GM21786 (cell line): ENCODE measurements at regions not wholly inside any gene's neighbourhood (a gene's known extent, or its start where the extent isn't known, plus 50 kb on each side); places are given as distances from the start of the nearest gene placed in this dataset.
"Not testable (repeated sequence)": the region's sequence is repeated elsewhere in the genome, so short reads cannot be mapped to it uniquely, and the experiment has no call there.

Source experiments
- ATAC-seq: cut with Tn5 transposase; IDR thresholded peaks from one replicate; pipeline ENCODE4 v1.9.1; 2021; ENCODE audit not compliant: unreplicated experiment

- no peak for ATAC-seq
Measured at GRCh38 chr18:70705831-70706416, 417.1 kb downstream of the SOCS6 start.

DNA sequence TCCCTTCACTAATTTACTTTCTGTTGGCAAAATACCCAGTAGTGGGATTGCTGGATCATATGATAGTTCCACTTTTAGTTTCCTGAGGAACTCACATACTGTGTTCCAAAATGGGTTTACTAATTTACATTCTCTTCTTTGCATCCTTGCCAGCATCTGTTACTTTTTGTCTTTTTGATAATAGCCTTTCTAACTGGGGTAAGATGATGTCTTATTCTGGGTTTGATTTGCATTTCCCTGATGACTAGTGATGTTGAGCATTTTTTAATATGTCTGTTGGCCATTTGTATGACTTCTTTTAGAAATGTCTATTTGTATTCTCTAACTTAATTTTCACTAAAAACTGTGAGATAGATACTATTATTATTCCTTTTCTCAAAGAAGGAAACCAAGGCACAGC, 411.7 kb downstream of the SOCS6 start:
- no peak for ATAC-seq

- no peak for ATAC-seq
Measured at GRCh38 chr18:70698574-70698973, 409.7 kb downstream of the SOCS6 start.

DNA sequence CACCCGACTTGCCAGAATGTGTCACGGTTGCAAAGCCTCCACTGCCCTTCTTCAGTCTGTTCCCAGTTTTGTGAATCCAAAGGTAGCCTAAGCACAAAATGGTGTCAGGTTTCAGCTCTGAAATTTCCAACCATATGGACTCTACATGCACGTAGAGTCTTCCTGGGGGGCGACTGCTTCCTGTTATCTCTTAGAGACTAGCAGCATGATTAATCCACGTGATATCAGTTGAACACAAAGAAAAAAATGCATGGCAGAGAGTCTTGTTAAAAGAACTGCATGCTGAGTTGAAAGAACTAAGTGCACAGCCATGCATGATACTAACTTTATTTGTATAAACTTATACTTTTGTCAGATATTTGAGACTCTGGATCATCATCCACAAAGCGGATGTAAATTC, 404.4 kb downstream of the SOCS6 start:
- no peak for ATAC-seq

DNA sequence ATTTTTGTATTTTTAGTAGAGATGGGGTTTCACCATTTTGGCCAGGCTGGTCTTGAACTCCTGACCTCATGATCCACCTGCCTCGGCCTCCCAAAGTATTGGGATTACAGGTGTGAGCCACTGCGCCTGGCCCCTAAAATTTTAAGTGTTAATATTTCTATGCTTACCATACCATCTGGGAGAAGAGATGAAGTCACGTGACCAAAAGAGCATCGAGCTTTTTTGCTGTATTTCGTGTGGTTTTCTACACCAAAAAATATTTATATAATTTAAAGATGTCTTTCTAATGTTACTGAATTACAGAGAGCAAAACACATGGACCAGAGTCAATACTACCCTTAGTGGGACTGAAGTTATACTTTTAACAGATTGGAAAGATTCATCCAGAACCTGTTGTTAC, 400.9 kb downstream of the SOCS6 start:
- not testable (repeated sequence) for ATAC-seq

DNA sequence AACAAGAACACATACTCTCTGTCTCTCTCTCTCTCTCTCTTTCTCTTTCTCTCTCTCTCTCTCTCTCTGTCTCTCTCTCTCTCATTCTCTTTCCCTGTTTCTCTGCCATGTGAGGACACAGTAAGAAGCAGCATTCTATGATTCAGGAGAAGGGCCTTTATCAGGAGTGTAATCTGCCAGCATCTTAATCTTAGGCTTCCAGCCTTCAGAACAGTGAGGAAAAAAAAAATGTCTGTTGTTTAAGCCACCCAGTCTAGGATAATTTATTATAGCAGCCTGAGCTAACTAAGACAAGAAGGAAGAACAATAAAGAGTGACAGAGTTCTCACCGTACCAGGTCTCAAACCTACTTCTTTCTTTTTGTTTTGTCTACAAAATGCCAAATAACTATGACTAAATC, 399.4 kb downstream of the SOCS6 start:
- ATAC-seq = no peak

DNA sequence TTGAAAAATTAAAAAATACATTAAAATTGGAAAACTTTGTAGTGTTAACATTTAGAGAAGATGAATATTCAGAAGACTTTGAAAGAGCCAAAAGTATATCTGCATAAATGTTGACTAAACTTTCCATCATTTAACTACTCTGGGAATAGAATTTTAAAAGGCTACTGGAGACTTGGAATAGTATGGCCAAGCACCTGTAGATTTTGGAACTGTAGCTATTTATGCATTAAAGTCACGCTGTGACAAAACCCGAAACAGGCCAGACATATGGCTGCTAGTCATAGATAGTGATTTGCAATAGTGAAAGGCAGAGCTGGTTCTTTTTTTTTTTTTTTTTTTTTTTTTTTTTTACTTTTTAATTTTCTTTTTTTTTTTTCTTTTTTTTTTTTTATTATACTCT, 396.0 kb downstream of the SOCS6 start:
- no peak for ATAC-seq

GRCh38 chr18:70683263-70683662, 394.4 kb downstream of the SOCS6 start:
- no peak for ATAC-seq

DNA sequence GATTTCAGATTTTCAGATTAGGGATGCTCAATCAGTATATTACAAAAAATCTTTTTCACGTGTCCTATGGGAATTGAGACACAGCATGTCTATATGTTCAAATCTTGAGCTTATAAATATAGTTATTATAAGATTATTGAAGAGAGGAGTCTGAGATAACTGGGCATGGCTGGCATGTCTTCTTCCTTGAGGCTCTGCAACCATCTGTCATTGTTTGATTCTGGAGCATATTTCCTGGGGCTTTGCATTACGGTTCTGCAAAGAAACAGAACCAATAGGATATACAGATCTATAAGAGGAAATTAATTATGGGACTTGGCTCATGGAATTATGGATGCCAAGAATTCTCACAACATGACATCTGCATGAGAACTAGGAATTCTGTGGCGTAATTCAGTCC, 386.1 kb downstream of the SOCS6 start:
- no peak for ATAC-seq

DNA sequence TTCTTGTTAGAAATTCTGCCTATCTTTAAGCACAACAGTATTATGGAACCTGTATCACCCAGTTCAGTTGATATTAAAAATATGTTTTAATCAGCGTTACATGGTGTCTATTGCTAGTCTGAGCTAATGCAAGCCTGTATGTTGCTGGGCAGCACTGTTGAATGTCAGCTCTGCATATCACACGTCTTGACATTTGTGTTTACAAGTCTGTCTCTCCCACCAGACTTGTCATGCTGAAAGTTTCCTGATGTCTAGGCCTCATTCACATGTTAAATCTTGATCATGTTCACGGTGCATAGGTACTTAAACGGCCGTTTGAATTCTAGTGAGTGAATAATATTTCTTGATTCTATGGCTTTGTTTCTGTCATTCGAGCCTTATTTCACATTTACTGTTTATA, 385.0 kb downstream of the SOCS6 start:
- ATAC-seq = no peak

DNA sequence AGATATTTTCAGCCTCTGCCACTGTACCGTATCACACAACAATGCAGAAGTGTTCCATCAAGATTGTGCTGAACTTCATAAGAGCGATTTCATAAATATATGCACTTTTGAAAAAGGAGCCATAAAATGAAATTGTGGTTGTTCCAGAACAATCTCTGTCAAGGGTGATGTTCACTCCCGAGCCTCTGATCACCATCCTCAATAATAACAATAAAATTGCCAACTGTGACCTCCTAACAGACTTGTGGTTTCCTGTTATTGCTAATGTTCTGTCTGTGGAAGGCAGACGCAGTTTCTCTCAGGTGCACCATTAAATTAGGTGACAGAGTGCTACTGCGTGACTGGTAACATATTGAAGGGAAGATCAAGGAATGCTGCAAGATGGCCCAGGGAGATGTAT, 383.7 kb downstream of the SOCS6 start:
- ATAC-seq = no peak

DNA sequence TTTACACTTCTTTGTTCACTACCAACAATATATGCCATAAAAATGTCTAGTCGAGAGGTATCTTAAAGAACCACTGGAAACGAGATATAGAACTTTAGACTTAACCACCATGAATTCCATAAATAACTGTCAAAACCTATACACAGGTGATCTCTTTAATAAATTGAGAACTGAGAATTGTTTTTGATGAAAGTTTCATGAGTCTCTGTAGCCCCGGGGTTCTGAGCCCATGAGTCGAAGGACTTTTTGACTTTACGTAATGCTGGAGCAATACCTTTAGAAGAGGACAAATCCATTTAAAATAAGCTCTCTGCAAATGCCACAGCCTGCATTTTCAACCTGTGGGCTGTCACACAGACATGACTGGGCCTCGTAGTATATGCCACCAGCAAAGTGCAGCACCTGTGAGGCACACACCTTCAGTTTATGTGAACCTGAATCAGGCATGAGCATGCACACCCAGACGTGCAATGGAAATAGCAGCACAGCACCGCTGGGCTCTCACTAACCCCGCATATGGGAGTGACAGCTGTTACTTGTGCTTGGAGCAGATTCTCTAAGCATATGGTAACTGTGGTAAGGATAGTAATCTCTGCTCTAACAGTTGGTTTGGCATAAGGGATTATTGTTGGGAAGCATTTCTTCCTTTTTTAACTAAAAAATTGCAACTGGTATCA, 383.2 kb downstream of the SOCS6 start:
- ATAC-seq = no peak

- no peak for ATAC-seq
Measured at GRCh38 chr18:70666936-70667335, 378.1 kb downstream of the SOCS6 start.

- ATAC-seq = no peak
Measured at GRCh38 chr18:70663141-70663540, 374.3 kb downstream of the SOCS6 start.

- no peak for ATAC-seq
Measured at GRCh38 chr18:70662588-70662987, 373.7 kb downstream of the SOCS6 start.

GRCh38 chr18:70659036-70659925, 370.4 kb downstream of the SOCS6 start:
- ATAC-seq = no peak

- no peak for ATAC-seq
Measured at GRCh38 chr18:70653671-70654070, 364.8 kb downstream of the SOCS6 start.

DNA sequence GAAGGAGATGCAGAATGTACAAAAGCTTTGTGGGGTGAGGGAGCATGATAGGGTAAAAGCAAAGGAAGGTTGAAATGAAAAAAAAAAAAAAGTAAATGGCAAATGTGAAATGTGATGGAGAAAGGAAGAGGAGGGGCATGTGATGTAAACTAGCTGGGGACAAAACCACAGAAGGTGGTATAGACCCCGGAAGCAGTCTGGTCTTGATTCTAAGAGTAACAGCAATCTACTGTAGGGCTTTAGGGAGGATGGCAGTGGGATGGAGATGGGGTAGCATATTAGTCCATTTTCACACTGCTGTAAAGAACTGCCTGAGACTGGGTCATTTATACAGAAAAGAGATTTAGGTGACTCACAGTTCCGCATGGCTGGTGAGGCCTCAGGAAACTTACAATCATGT, 362.0 kb downstream of the SOCS6 start:
- no peak for ATAC-seq

DNA sequence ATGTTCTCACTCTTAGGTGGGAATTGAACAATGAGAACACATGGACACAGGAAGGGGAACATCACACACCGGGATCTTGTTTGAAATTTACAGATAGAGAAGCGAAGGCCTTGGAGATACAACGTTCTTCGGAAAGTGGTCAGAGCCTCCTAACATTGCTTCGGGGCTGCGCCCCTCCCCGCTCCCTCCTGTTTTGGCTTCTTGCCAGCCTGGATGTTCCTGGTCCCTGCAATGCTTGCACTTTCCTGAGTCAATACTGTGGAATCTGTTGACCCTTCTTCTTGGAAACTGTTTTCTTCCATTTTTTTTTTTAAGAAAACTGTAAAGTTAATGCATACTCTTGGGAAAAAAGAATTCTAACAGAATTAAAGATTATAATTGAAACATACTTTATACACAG, 360.8 kb downstream of the SOCS6 start:
- ATAC-seq = no peak

DNA sequence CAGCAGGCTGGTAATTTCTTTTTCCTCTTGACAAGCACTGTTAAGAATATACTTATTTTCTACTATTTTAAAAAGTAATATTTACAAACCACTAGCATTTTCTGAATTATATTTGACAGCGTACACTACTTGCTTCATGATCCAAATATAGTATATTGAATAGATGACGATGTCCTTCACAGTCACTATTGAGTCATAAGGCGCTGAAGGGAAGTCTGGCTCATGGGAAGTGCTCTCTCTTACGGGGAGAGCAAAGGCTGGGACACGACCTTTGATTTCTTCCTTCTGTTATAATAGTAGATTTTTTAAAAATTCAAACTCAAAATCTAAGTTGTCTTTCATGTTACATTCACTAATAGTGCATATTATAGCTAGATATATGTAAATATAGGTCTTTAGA, 357.1 kb downstream of the SOCS6 start:
- no peak for ATAC-seq

GRCh38 chr18:70643812-70644211, 355.0 kb downstream of the SOCS6 start:
- ATAC-seq = no peak

- ATAC-seq = no peak
Measured at GRCh38 chr18:70641156-70641775, 352.4 kb downstream of the SOCS6 start.
